ENCODE measurements at regions not wholly inside any gene's neighbourhood (a gene's known extent, or its start where the extent isn't known, plus 50 kb on each side); places are given as distances from the start of the nearest gene placed in this dataset.

DNA sequence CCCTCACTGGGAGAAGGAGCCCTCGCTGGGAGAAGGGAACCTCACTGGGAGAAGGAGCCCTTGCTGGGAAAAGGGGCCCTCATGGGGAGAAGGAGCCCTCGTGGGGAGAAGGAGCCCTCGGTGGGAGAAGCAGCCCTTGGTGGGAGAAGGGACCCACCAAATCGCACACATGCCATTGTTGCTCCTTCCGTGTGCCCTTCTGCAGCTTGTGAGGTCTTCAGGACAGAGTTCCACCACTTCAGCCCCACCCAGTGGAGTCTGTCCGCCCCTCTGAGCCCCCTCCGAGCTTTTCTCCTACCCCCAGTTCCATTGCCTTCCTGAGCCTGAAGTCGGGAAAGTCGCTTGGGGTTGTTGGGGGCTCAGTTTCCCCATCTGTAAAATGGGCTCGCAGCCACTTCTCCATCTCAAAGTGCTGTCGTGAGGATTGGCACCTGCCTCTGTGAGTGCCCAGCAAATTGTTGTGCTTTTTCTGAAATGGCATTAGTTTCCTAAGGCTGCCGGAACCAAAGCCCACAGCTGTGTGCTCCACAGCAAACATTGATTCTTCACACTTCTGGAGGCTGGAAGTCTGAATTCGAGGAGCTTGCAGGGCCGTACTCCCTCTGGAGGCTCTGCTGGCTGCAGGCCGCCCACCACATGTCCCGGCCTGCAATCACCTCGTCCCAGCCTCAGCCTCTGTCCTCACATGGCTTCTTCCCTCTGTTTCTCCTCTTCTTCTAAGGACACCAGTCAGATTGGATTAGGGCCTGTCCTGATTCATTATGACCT is 124.7 kb upstream of the PMEPA1 start:
- H3K4me2 ChIP-seq (ENCODE audit: low read length): no peak overlapping the region
- no peaks in the 10 kb centered on the region for H3K79me2 ChIP-seq (ENCODE audit: low read length)
- H3K9me3 ChIP-seq (ENCODE audit: insufficient read depth, low read length): no peaks in the 10 kb centered on the region
- no peaks in the 10 kb centered on the region for H4K20me1 ChIP-seq (ENCODE audit: insufficient read depth, low read length)
- no peaks in the 10 kb centered on the region for H3K4me1 ChIP-seq (ENCODE audit: low read length)
- H3K9ac ChIP-seq (ENCODE audit: low read length): no peak overlapping the region
- no peak for TF ChIP-seq CTCF (IDR thresholded peaks at IDR 0.05; ENCODE audit: low read depth, low read length)
- TF ChIP-seq EZH2phosphoT487 (IDR thresholded peaks at IDR 0.05; ENCODE audit: low read depth): no peak
- H2AFZ ChIP-seq (ENCODE audit: low read depth, low read length): no peak overlapping the region
- H3K36me3 ChIP-seq (replicated peaks; ENCODE audit: low read depth, low read length): no peaks in the 10 kb centered on the region
- peaks cover 50% of the 10 kb centered on the region for H3K27me3 ChIP-seq (ENCODE audit: low read depth, low read length)
- H3K27ac ChIP-seq (ENCODE audit: low read length): no peak overlapping the region
- H3K4me3 ChIP-seq (ENCODE audit: low read length): no peak overlapping the region

GRCh38 chr20:57831993-57832585 is 122.3 kb upstream of the PMEPA1 start:
- H4K20me1 ChIP-seq (ENCODE audit: insufficient read depth, low read length): no peaks in the 10 kb centered on the region
- H3K79me2 ChIP-seq (ENCODE audit: low read length): no peaks in the 10 kb centered on the region
- H3K9ac ChIP-seq (ENCODE audit: low read length): no peak overlapping the region
- H3K9me3 ChIP-seq (ENCODE audit: insufficient read depth, low read length): no peaks in the 10 kb centered on the region
- H3K27ac ChIP-seq (ENCODE audit: low read length): no peak overlapping the region
- no peak overlapping the region for H2AFZ ChIP-seq (ENCODE audit: low read depth, low read length)
- H3K4me3 ChIP-seq (ENCODE audit: low read length): no peak overlapping the region
- no peaks in the 10 kb centered on the region for H3K4me1 ChIP-seq (ENCODE audit: low read length)
- TF ChIP-seq CTCF (IDR thresholded peaks at IDR 0.05; ENCODE audit: low read depth, low read length) (no peak), EZH2phosphoT487 (IDR thresholded peaks at IDR 0.05; ENCODE audit: low read depth) (no peak)
- H3K4me2 ChIP-seq (ENCODE audit: low read length): no peak overlapping the region
- no peaks in the 10 kb centered on the region for H3K36me3 ChIP-seq (replicated peaks; ENCODE audit: low read depth, low read length)
- peaks cover 52% of the 10 kb centered on the region for H3K27me3 ChIP-seq (ENCODE audit: low read depth, low read length)

GRCh38 chr20:57831326-57831992 is 121.6 kb upstream of the PMEPA1 start:
- no peak overlapping the region for H3K27ac ChIP-seq (ENCODE audit: low read length)
- no peak overlapping the region for H3K9ac ChIP-seq (ENCODE audit: low read length)
- H3K27me3 ChIP-seq (ENCODE audit: low read depth, low read length): peaks cover 52% of the 10 kb centered on the region
- no peak overlapping the region for H3K4me2 ChIP-seq (ENCODE audit: low read length)
- no peaks in the 10 kb centered on the region for H3K36me3 ChIP-seq (replicated peaks; ENCODE audit: low read depth, low read length)
- H3K4me3 ChIP-seq (ENCODE audit: low read length): no peak overlapping the region
- no peaks in the 10 kb centered on the region for H3K79me2 ChIP-seq (ENCODE audit: low read length)
- no peaks in the 10 kb centered on the region for H4K20me1 ChIP-seq (ENCODE audit: insufficient read depth, low read length)
- no peak overlapping the region for H2AFZ ChIP-seq (ENCODE audit: low read depth, low read length)
- TF ChIP-seq EZH2phosphoT487 (IDR thresholded peaks at IDR 0.05; ENCODE audit: low read depth): no peak
- TF ChIP-seq CTCF (IDR thresholded peaks at IDR 0.05; ENCODE audit: low read depth, low read length): no peak
- H3K4me1 ChIP-seq (ENCODE audit: low read length): no peaks in the 10 kb centered on the region
- H3K9me3 ChIP-seq (ENCODE audit: insufficient read depth, low read length): no peaks in the 10 kb centered on the region

- Histone ChIP-seq H3K27me3 (ENCODE audit: low read depth, low read length) (peaks cover 54% of the 10 kb centered on the region), H4K20me1 (ENCODE audit: insufficient read depth, low read length) (no peaks in the 10 kb centered on the region), H3K9ac (ENCODE audit: low read length) (no peak overlapping the region), H3K27ac (ENCODE audit: low read length) (no peak overlapping the region), H2AFZ (ENCODE audit: low read depth, low read length) (no peak overlapping the region), H3K36me3 (replicated peaks; ENCODE audit: low read depth, low read length) (no peaks in the 10 kb centered on the region), H3K79me2 (ENCODE audit: low read length) (no peaks in the 10 kb centered on the region), H3K4me3 (ENCODE audit: low read length) (no peak overlapping the region), H3K4me1 (ENCODE audit: low read length) (no peaks in the 10 kb centered on the region), H3K9me3 (ENCODE audit: insufficient read depth, low read length) (no peaks in the 10 kb centered on the region), H3K4me2 (ENCODE audit: low read length) (no peak overlapping the region)
- TF ChIP-seq CTCF (IDR thresholded peaks at IDR 0.05; ENCODE audit: low read depth, low read length): no peak
- no peak for TF ChIP-seq EZH2phosphoT487 (IDR thresholded peaks at IDR 0.05; ENCODE audit: low read depth)
These were observed 120.7 kb upstream of the PMEPA1 start for GRCh38 chr20:57830515-57830895.
